ENCODE measurements at regions not wholly inside any gene's neighbourhood (a gene's known extent, or its start where the extent isn't known, plus 50 kb on each side); places are given as distances from the start of the nearest gene placed in this dataset.

DNA sequence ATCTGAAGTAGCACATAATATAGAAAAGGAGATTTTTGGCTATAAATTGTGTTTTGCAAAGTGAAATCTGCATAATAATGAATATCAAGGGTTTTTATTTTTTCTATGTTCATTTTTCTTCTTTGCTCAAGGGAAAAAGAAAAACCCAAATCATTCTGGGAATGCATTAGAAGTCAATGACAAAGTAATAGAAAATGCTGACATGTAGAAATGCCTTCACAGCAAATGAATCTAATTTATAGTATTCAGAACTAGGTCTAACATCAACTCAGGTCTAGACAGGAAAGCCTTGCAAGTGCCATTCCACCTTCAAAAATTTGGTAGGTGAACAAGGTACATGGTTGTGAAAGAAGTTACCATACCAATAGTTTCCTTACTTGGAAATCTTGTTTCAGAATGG lies 831.5 kb upstream of the CELF4 start:
- no peaks in the 10 kb centered on the region for H3K27me3 ChIP-seq
- no peak for TF ChIP-seq POLR2A (IDR thresholded peaks at IDR 0.05)
- TF ChIP-seq POLR2AphosphoS5 (IDR thresholded peaks at IDR 0.05) = no peak
- no peak for TF ChIP-seq EP300 (IDR thresholded peaks at IDR 0.05; ENCODE audit: low read depth)
- no peak overlapping the region for H3K27ac ChIP-seq
- H3K9me3 ChIP-seq = no peaks in the 10 kb centered on the region
- no peaks in the 10 kb centered on the region for H3K4me1 ChIP-seq
- H3K4me3 ChIP-seq = no peak overlapping the region
- no peaks in the 10 kb centered on the region for H3K36me3 ChIP-seq
- in situ Hi-C loops (cut with MboI; ENCODE audit: low pct_ligation_motif_present in 1 of 4, low pct_unique_long_range_greater_than_20kb in 1 of 4, low sequenced_read_pairs in 3 of 4) = no loop called here
- intact Hi-C loops (cut with DNase I; ENCODE audit: low total_unique reads) = no loop called here
- no peak for DNase-seq

DNA sequence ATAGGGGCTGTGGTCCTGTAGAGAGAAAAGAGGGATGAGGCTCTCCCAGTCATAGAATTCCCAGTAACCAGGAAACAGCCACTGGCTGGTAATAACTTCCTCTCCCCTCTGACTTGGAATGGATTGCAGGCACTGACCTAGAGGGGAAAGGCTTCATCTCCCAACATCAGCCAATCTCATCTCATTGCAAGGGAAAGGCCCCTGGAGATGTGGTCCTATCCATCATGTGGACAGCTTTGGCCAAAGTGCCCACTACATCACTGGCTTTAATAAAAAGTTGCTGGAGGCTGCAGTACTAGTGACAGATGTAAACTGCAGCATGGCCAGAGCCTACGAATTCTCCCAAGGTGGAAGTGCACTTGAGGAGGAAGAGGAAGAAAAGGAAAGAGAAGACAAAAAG lies 820.5 kb upstream of the CELF4 start:
- no peaks in the 10 kb centered on the region for H3K36me3 ChIP-seq
- no peak for DNase-seq
- WGBS, 2 donors (ENCODE audit: low coverage in 1 of 2) = 43 to 50% methylated on average over 1 of the region's 1 CpG
- peaks cover 0 to 4% of the 10 kb centered on the region in 2 donors for H3K9me3 ChIP-seq
- in situ Hi-C loops (cut with MboI; ENCODE audit: low pct_ligation_motif_present in 1 of 4, low pct_unique_long_range_greater_than_20kb in 1 of 4, low sequenced_read_pairs in 3 of 4) = no loop called here
- H3K27me3 ChIP-seq = no peaks in the 10 kb centered on the region
- no peak overlapping the region for H3K4me3 ChIP-seq
- intact Hi-C loops (cut with DNase I; ENCODE audit: low total_unique reads) = no loop called here
- TF ChIP-seq CTCF (IDR thresholded peaks at IDR 0.05) = no peak
- TF ChIP-seq POLR2A (IDR thresholded peaks at IDR 0.05) = no peak
- TF ChIP-seq EP300 (IDR thresholded peaks at IDR 0.05; ENCODE audit: low read depth) = no peak
- no peak for TF ChIP-seq POLR2AphosphoS5 (IDR thresholded peaks at IDR 0.05)
- H3K27ac ChIP-seq = no peak overlapping the region
- H3K4me1 ChIP-seq = no peaks in the 10 kb centered on the region

GRCh38 chr18:38369772-38370690 lies 804.4 kb upstream of the CELF4 start:
- in situ Hi-C loops (cut with MboI; ENCODE audit: low pct_ligation_motif_present in 1 of 4, low pct_unique_long_range_greater_than_20kb in 1 of 4, low sequenced_read_pairs in 3 of 4) = no loop called here
- TF ChIP-seq CTCF (IDR thresholded peaks at IDR 0.05) = no peak
- no peak for TF ChIP-seq POLR2AphosphoS5 (IDR thresholded peaks at IDR 0.05)
- no peak for TF ChIP-seq EP300 (IDR thresholded peaks at IDR 0.05; ENCODE audit: low read depth)
- no peak for TF ChIP-seq POLR2A (IDR thresholded peaks at IDR 0.05)

GRCh38 chr18:38368886-38369285 lies 803.3 kb upstream of the CELF4 start:
- Histone ChIP-seq H3K4me1 (no peaks in the 10 kb centered on the region), H3K9me3 (no peaks in the 10 kb centered on the region), H3K27me3 (no peaks in the 10 kb centered on the region), H3K4me3 (no peak overlapping the region), H3K27ac (no peak overlapping the region), H3K36me3 (no peaks in the 10 kb centered on the region)
- TF ChIP-seq CTCF (IDR thresholded peaks at IDR 0.05) (no peak), POLR2A (IDR thresholded peaks at IDR 0.05) (no peak)
- no peak for DNase-seq
- intact Hi-C loops (cut with DNase I; ENCODE audit: low total_unique reads) = no loop called here
- in situ Hi-C loops (cut with MboI; ENCODE audit: low pct_ligation_motif_present in 1 of 4, low pct_unique_long_range_greater_than_20kb in 1 of 4, low sequenced_read_pairs in 3 of 4) = no loop called here

More at GRCh38 chr18:38369772-38370690, 804.4 kb upstream of the CELF4 start:
- Histone ChIP-seq H3K4me1 (no peaks in the 10 kb centered on the region), H3K27ac (no peak overlapping the region), H3K9me3 (no peaks in the 10 kb centered on the region), H3K36me3 (no peaks in the 10 kb centered on the region), H3K27me3 (no peaks in the 10 kb centered on the region), H3K4me3 (no peak overlapping the region)
- WGBS, 2 donors (ENCODE audit: low coverage in 1 of 2) = 43 to 46% methylated on average over 4 of the region's 4 CpGs
- intact Hi-C loops (cut with DNase I; ENCODE audit: low total_unique reads) = no loop called here
- no peak for DNase-seq

GRCh38 chr18:38368246-38368645 lies 802.6 kb upstream of the CELF4 start:
- intact Hi-C loops (cut with DNase I; ENCODE audit: low total_unique reads) = no loop called here
- H3K27ac ChIP-seq = no peak overlapping the region
- in situ Hi-C loops (cut with MboI; ENCODE audit: low pct_ligation_motif_present in 1 of 4, low pct_unique_long_range_greater_than_20kb in 1 of 4, low sequenced_read_pairs in 3 of 4) = no loop called here
- DNase-seq = no peak
- H3K4me1 ChIP-seq = no peaks in the 10 kb centered on the region
- H3K9me3 ChIP-seq = no peaks in the 10 kb centered on the region
- 100% methylated on average over 2 of the region's 2 CpGs; no CpG with 5 or more reads in 1 of the 2 donors for WGBS, 2 donors (ENCODE audit: low coverage in 1 of 2)
- H3K36me3 ChIP-seq = no peaks in the 10 kb centered on the region
- TF ChIP-seq CTCF (IDR thresholded peaks at IDR 0.05) (no peak), POLR2A (IDR thresholded peaks at IDR 0.05) (no peak), POLR2AphosphoS5 (IDR thresholded peaks at IDR 0.05) (no peak), EP300 (IDR thresholded peaks at IDR 0.05; ENCODE audit: low read depth) (no peak)
- no peak overlapping the region for H3K4me3 ChIP-seq
- no peaks in the 10 kb centered on the region for H3K27me3 ChIP-seq
